ENCODE measurements at regions not wholly inside any gene's neighbourhood (a gene's known extent, or its start where the extent isn't known, plus 50 kb on each side); places are given as distances from the start of the nearest gene placed in this dataset.

- no peaks in the 10 kb centered on the region for H3K27me3 Mint-ChIP-seq (ENCODE audit: insufficient read depth, unreplicated experiment)
- BruUV-seq (replicated peaks), result no TSS peak
These were observed 110.3 kb upstream of the MAP3K4 start for GRCh38 chr6:160881148-160881808.

GRCh38 chr6:160882006-160882405, 109.6 kb upstream of the MAP3K4 start:
- Mint-ChIP-seq H3K27me3 (ENCODE audit: insufficient read depth, unreplicated experiment) (no peaks in the 10 kb centered on the region), H3K9me3 (ENCODE audit: unreplicated experiment) (no peaks in the 10 kb centered on the region), H3K4me1 (ENCODE audit: insufficient read depth, unreplicated experiment) (peaks cover 4% of the 10 kb centered on the region), H3K4me3 (ENCODE audit: unreplicated experiment) (no peak overlapping the region), H3K36me3 (ENCODE audit: insufficient read depth, unreplicated experiment) (no peaks in the 10 kb centered on the region), H3K27ac (ENCODE audit: low read depth, unreplicated experiment) (no peak overlapping the region)
- no peak for DNase-seq (ENCODE audit: unreplicated experiment)
- ChIA-PET CTCF (no interaction called here), POLR2A (interaction anchor here (1.1 to 1.4 kb wide), 2 partner anchors 10 to 43 kb away, joined by 3 to 6 read pairs; no protein-coding TSS in a partner anchor)
- TF ChIP-seq CTCF (IDR thresholded peaks at IDR 0.05; ENCODE audit: unreplicated experiment), result no peak
- no TSS peak for BruUV-seq (replicated peaks)
- intact Hi-C loops (cut with micrococcal nuclease), result no loop called here

More at GRCh38 chr6:160881148-160881808, 110.3 kb upstream of the MAP3K4 start:
- no peak overlapping the region for H3K27ac Mint-ChIP-seq (ENCODE audit: low read depth, unreplicated experiment)
- no peak for TF ChIP-seq CTCF (IDR thresholded peaks at IDR 0.05; ENCODE audit: unreplicated experiment)
- POLR2A ChIA-PET, result interaction anchor here (1.4 kb wide), 1 partner anchor 43 kb away, joined by 3 read pairs; no protein-coding TSS in a partner anchor
- H3K4me1 Mint-ChIP-seq (ENCODE audit: insufficient read depth, unreplicated experiment), result peaks cover 4% of the 10 kb centered on the region
- H3K9me3 Mint-ChIP-seq (ENCODE audit: unreplicated experiment), result no peaks in the 10 kb centered on the region
- no peaks in the 10 kb centered on the region for H3K36me3 Mint-ChIP-seq (ENCODE audit: insufficient read depth, unreplicated experiment)
- peak; percentile 11 for DNase-seq (ENCODE audit: unreplicated experiment)
- CTCF ChIA-PET, result interaction anchor here (0.7 kb wide), 2 partner anchors 19 to 142 kb away, joined by 4 to 5 read pairs; no protein-coding TSS in a partner anchor
- intact Hi-C loops (cut with micrococcal nuclease), result no loop called here
- H3K4me3 Mint-ChIP-seq (ENCODE audit: unreplicated experiment), result no peak overlapping the region

- BruUV-seq (replicated peaks), result no TSS peak
- Mint-ChIP-seq H3K4me1 (ENCODE audit: insufficient read depth, unreplicated experiment) (peaks cover 4% of the 10 kb centered on the region), H3K4me3 (ENCODE audit: unreplicated experiment) (no peak overlapping the region), H3K36me3 (ENCODE audit: insufficient read depth, unreplicated experiment) (no peaks in the 10 kb centered on the region), H3K27ac (ENCODE audit: low read depth, unreplicated experiment) (no peak overlapping the region), H3K27me3 (ENCODE audit: insufficient read depth, unreplicated experiment) (no peaks in the 10 kb centered on the region), H3K9me3 (ENCODE audit: unreplicated experiment) (no peaks in the 10 kb centered on the region)
- CTCF ChIA-PET, result interaction anchor here (1.0 kb wide), 1 partner anchor 110 kb away, joined by 3 read pairs; no protein-coding TSS in a partner anchor
- POLR2A ChIA-PET, result interaction anchor here (0.6 to 1.1 kb wide), 3 partner anchors 9 to 1630 kb away, joined by 4 to 6 read pairs (median 5); no protein-coding TSS in a partner anchor
- intact Hi-C loops (cut with micrococcal nuclease), result no loop called here
- peak; percentile 69 for DNase-seq (ENCODE audit: unreplicated experiment)
- TF ChIP-seq CTCF (IDR thresholded peaks at IDR 0.05; ENCODE audit: unreplicated experiment), result no peak
These were observed 108.7 kb upstream of the MAP3K4 start for GRCh38 chr6:160882791-160883279.

- no TSS peak for BruUV-seq (replicated peaks)
- ChIA-PET CTCF (interaction anchor here (0.6 to 1.0 kb wide), 5 partner anchors 43 to 848 kb away, joined by 3 read pairs; no protein-coding TSS in a partner anchor), POLR2A (interaction anchor here (1.1 kb wide), 1 partner anchor 12 kb away, joined by 3 read pairs; no protein-coding TSS in a partner anchor)
- DNase-seq (ENCODE audit: unreplicated experiment), result no peak
- H3K4me3 Mint-ChIP-seq (ENCODE audit: unreplicated experiment), result no peak overlapping the region
- TF ChIP-seq CTCF (IDR thresholded peaks at IDR 0.05; ENCODE audit: unreplicated experiment), result no peak
- H3K9me3 Mint-ChIP-seq (ENCODE audit: unreplicated experiment), result no peaks in the 10 kb centered on the region
- H3K27me3 Mint-ChIP-seq (ENCODE audit: insufficient read depth, unreplicated experiment), result no peaks in the 10 kb centered on the region
- H3K4me1 Mint-ChIP-seq (ENCODE audit: insufficient read depth, unreplicated experiment), result peaks cover 4% of the 10 kb centered on the region
- no peak overlapping the region for H3K27ac Mint-ChIP-seq (ENCODE audit: low read depth, unreplicated experiment)
- no peaks in the 10 kb centered on the region for H3K36me3 Mint-ChIP-seq (ENCODE audit: insufficient read depth, unreplicated experiment)
- intact Hi-C loops (cut with micrococcal nuclease), result no loop called here
These were observed 108.0 kb upstream of the MAP3K4 start for GRCh38 chr6:160883560-160883959.

All from MCF 10A (cell line).